Heart right ventricle (tissue), 16 donors: ENCODE measurements at regions not wholly inside any gene's neighbourhood (a gene's known extent, or its start where the extent isn't known, plus 50 kb on each side); places are given as distances from the start of the nearest gene placed in this dataset.

ENCODE experiments used
- ATAC-seq, 8 donors: fragments of 200-7000 bp; cut with Tn5 transposase; one replicate each; pipeline ENCODE4 v1.9.1; 2020; ENCODE audit warnings: mild to moderate bottlenecking in 8 of 8, moderate library complexity in 8 of 8, moderate number of reproducible peaks in 1 of 8
- DNase-seq, 2 donors: peaks; one replicate each; pipeline ENCODE4 v3.0.0-alpha.2; 2020
- H3K27ac ChIP-seq, 10 donors: fragments of 200-600 bp; sonication (generic) in 2 of 10; one replicate each; pipeline versions ENCODE4 v1.5.0 to v1.8.0; 2020 to 2022; ENCODE audit warnings: mild to moderate bottlenecking in 3 of 10
- H3K27me3 ChIP-seq, 7 donors: fragments of 200-600 bp; one replicate each; pipeline ENCODE4 v1.8.0; 2021 to 2022; ENCODE audit warnings: mild to moderate bottlenecking in 2 of 7
- H3K36me3 ChIP-seq, 9 donors: fragments of 200-600 bp; sonication (generic) in 1 of 9; one replicate each; pipeline versions ENCODE4 v1.5.0 to v1.8.0; 2020 to 2022; ENCODE audit warnings: mild to moderate bottlenecking in 2 of 9
- H3K4me1 ChIP-seq, 9 donors: fragments of 200-600 bp; sonication (generic) in 1 of 9; one replicate each; pipeline versions ENCODE4 v1.5.0 to v1.8.0; 2020 to 2022; ENCODE audit warnings: mild to moderate bottlenecking in 4 of 9
- H3K4me3 ChIP-seq, 10 donors: fragments of 200-600 bp; sonication (generic) in 2 of 10; one replicate each; pipeline versions ENCODE4 v1.5.0 to v1.8.0; 2020 to 2022; ENCODE audit warnings: mild to moderate bottlenecking in 7 of 10, moderate library complexity in 2 of 10
- H3K9me3 ChIP-seq, 11 donors: fragments of 200-600 bp in 10 of 11; sonication (generic) in 2 of 11; one replicate each; pipeline versions ENCODE4 v1.5.0 to v1.8.0; 2013 to 2022; ENCODE audit warnings: mild to moderate bottlenecking in 2 of 11, control low read depth in 1 of 11, moderate library complexity in 1 of 11
- CTCF ChIP-seq, 9 donors: fragments of 200-600 bp; sonication (generic) in 2 of 9; IDR thresholded peaks; one replicate each; pipeline versions ENCODE4 v1.5.0 to v1.8.0; 2021 to 2022; ENCODE audit warnings: antibody characterized with exemption in 9 of 9, mild to moderate bottlenecking in 5 of 9, moderate library complexity in 1 of 9
- WGBS, 2 donors: extraction: QIAGEN DNeasy Blood & Tissue Kit; methylation state at CpG; one replicate each; pipeline ENCODE4 v1.1.7; 2013; ENCODE audit warnings: inconsistent platforms in 1 of 2; 5-methylcytosine and 5-hydroxymethylcytosine counted together
- intact Hi-C, 10 donors: fragments of 100-400 bp; cut with DNase I; formaldehyde crosslinking; loops; one replicate each; pipeline versions ENCODE4 v1.11.1 to v1.14.2; 2022
- donor health status: Arrhythmogenic right ventricular cardiomyopathy.
- donor health status: ischemic (EF 13 %, LVEDD 7.1; RV severe dilation, severe dysfunction).
- donor health status: healthy with polysubstance abuse.
- donor health status: DM: no; HTN: yes; CAD: no.
- donor health status: DM: no; HTN: no; CAD: no.
- donor health status: ischemic (EF 25% LVEDD 6.9; RV normal size, moderate dysfunction).
- donor health status: ischemic (EF 25% LVEDD 5.7; RV mildly dilated, moderate dysfunction).
- donor health status: healthy.
- donor health status: DM: yes; HTN: yes; CAD: no.
- donor health status: Ischemic cardiomyopathy.
- donor health status: ischemic (EF 35%, LVEDD 5.7; RV mildly dilated, moderate dysfunction).
- donor health status: nonischemic (EF 11% LVEDD 7.7; RV severe dilation, severe dysfunction).
- donor health status: DM: yes; HTN: yes; CAD: no.
- donor health status: PGD.
- donor health status: ischemic (EF 29% LVEDD 5.4; RV normal size, mild dysfunction).
- donor health status: nonischemic (EF 23%, LVEDD 6.1; RV moderate dilation, normal function).

GRCh38 chr10:28995497-28995896, 293.4 kb upstream of the LYZL1 start:
- H3K9me3 ChIP-seq = no peaks in the 10 kb centered on the region
- no peaks in the 10 kb centered on the region for H3K36me3 ChIP-seq
- no peaks in the 10 kb centered on the region for H3K27me3 ChIP-seq
- DNase-seq (no peak), ATAC-seq (no peak)
- H3K27ac ChIP-seq = no peak overlapping the region
- peaks cover 0 to 9% (median 0%) of the 10 kb centered on the region in 9 donors for H3K4me1 ChIP-seq
- no peak for TF ChIP-seq CTCF (IDR thresholded peaks at IDR 0.05)
- 93 to 96% methylated on average over 4 of the region's 4 CpGs for WGBS, 2 donors
- no peak overlapping the region for H3K4me3 ChIP-seq
- intact Hi-C loops = loop anchor here in 2 of 10 donors (5.0 to 10.0 kb wide), 3 partner anchors 129 to 309 kb away; no protein-coding TSS in a partner anchor

DNA sequence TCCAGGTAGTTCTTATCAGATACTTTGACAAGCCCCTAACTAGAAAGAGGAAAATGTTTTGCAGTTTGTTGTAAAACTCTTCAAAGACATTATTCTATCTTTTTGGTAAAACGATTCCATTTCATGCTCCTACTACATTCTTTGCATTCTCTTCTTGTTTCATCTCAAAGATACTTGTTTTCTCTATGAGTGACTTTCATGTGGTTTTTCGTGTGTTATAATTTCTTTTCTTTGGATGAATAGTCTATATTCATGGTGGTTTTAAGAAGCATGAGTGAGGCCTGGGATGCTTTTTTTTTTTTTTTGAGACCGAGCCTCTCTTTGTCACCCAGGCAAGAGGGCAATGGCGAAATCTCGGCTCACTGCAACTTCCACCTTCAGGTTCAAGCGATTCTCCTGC, 292.5 kb upstream of the LYZL1 start:
- intact Hi-C loops = loop anchor here in 2 of 10 donors (5.0 to 10.0 kb wide), 3 partner anchors 128 to 308 kb away; no protein-coding TSS in a partner anchor
- WGBS, 2 donors = 87 to 94% methylated on average over 6 of the region's 6 CpGs

GRCh38 chr10:28996947-28997551, 291.8 kb upstream of the LYZL1 start:
- Histone ChIP-seq H3K9me3 (no peaks in the 10 kb centered on the region), H3K27ac (no peak overlapping the region), H3K27me3 (no peaks in the 10 kb centered on the region), H3K4me1 (no peaks in the 10 kb centered on the region), H3K36me3 (no peaks in the 10 kb centered on the region), H3K4me3 (no peak overlapping the region)
- 94 to 98% methylated on average over 6 of the region's 6 CpGs for WGBS, 2 donors
- intact Hi-C loops = loop anchor here in 2 of 10 donors (5.0 to 10.0 kb wide), 3 partner anchors 128 to 308 kb away; no protein-coding TSS in a partner anchor
- TF ChIP-seq CTCF (IDR thresholded peaks at IDR 0.05) = no peak
- no peak for DNase-seq
- ATAC-seq = no peak

More for the DNA sequence above, 292.5 kb upstream of the LYZL1 start:
- Histone ChIP-seq H3K4me3 (no peak overlapping the region), H3K36me3 (no peaks in the 10 kb centered on the region), H3K27me3 (no peaks in the 10 kb centered on the region), H3K9me3 (no peaks in the 10 kb centered on the region), H3K27ac (no peak overlapping the region), H3K4me1 (peaks cover 0 to 6% (median 0%) of the 10 kb centered on the region in 9 donors)
- TF ChIP-seq CTCF (IDR thresholded peaks at IDR 0.05) = no peak
- no peak for DNase-seq
- no peak for ATAC-seq

DNA sequence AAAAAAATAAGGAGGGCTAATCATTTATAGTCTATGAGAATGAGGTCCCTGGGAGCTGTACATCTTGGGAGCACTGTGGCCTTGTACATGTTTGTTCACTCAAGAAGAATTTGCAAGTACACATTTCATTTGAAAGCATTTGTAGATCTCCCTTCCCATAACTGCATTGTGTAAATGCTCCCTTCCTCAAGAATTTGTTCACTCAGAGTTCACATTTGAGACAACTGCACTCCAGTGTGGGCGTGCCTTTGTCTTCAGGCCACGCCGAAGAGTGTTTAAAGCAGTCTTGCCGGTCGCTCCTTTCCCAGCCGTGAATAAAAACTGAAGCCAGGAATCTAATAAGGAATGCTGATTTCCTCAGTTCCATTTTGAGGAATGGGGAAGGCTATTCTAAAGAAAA, 291.1 kb upstream of the LYZL1 start:
- WGBS, 2 donors = 78 to 79% methylated on average over 6 of the region's 6 CpGs
- H3K27ac ChIP-seq = no peak overlapping the region

More for the DNA sequence above, 291.1 kb upstream of the LYZL1 start:
- Histone ChIP-seq H3K4me3 (no peak overlapping the region), H3K4me1 (no peaks in the 10 kb centered on the region), H3K36me3 (no peaks in the 10 kb centered on the region), H3K27me3 (no peaks in the 10 kb centered on the region), H3K9me3 (no peaks in the 10 kb centered on the region)
- ATAC-seq (no peak), DNase-seq (no peak)
- no peak for TF ChIP-seq CTCF (IDR thresholded peaks at IDR 0.05)
- intact Hi-C loops = loop anchor here in 2 of 10 donors (5.0 to 10.0 kb wide), 3 partner anchors 127 to 307 kb away; no protein-coding TSS in a partner anchor
